GM12878 (cell line): ENCODE measurements at regions not wholly inside any gene's neighbourhood (a gene's known extent, or its start where the extent isn't known, plus 50 kb on each side); places are given as distances from the start of the nearest gene placed in this dataset.

ENCODE experiments used
- E2F4 ChIP-seq: IDR thresholded peaks from 2 replicates; pipeline ENCODE4 v1.6.1; 2012; ENCODE audit warnings: low read depth, low read length, improper control_type of control experiment
- FOXK2 ChIP-seq: fragments of 450-650 bp; IDR thresholded peaks from 2 replicates; pipeline ENCODE4 v1.6.1; 2017; ENCODE audit warnings: mild to moderate bottlenecking, moderate library complexity
- HDAC2 ChIP-seq: fragments of 200-600 bp; sonication (generic); IDR thresholded peaks from 2 replicates; pipeline ENCODE4 v1.6.1; 2017
- HDAC6 ChIP-seq: fragments of 200-600 bp; sonication (generic); IDR thresholded peaks from one replicate; pipeline ENCODE4 v1.8.0; 2017; ENCODE audit warnings: antibody characterized with exemption; ENCODE audit not compliant: unreplicated experiment
- MXI1 ChIP-seq: fragments of 150-350 bp; IDR thresholded peaks from 2 replicates; pipeline ENCODE4 v1.6.1; 2011; ENCODE audit warnings: low read depth, mild to moderate bottlenecking, inconsistent platforms, low read length, improper control_type of control experiment
- MYB ChIP-seq: fragments of 150-350 bp; IDR thresholded peaks from 2 replicates; pipeline ENCODE4 v1.6.1; 2014; ENCODE audit warnings: mild to moderate bottlenecking, low read depth, low read length, borderline replicate concordance
- SMC3 ChIP-seq: IDR thresholded peaks from 2 replicates; pipeline ENCODE4 v1.6.1; 2011; ENCODE audit warnings: low read length, improper control_type of control experiment, borderline replicate concordance
- STAT1 ChIP-seq: fragments of 450-650 bp; conservative IDR thresholded peaks from 2 replicates; pipeline ENCODE4 v1.6.1; 2014; ENCODE audit warnings: antibody characterized with exemption, mild to moderate bottlenecking
- ZBTB4 ChIP-seq: fragments of 450-650 bp; formaldehyde crosslinking; IDR thresholded peaks from 2 replicates; pipeline ENCODE4 v1.4.0; 2022; ENCODE audit warnings: mild to moderate bottlenecking, moderate library complexity
- ZNF622 ChIP-seq: fragments of 450-650 bp; IDR thresholded peaks from 2 replicates; pipeline ENCODE4 v1.6.1; 2017; ENCODE audit warnings: mild to moderate bottlenecking, inconsistent platforms
- ZZZ3 ChIP-seq: IDR thresholded peaks from 2 replicates; pipeline ENCODE4 v1.6.1; 2011; ENCODE audit warnings: low read depth; ENCODE audit not compliant: control insufficient read depth, insufficient read length
- TF ChIP-seq, protein P1 (sequence below): IDR thresholded peaks from 2 replicates; pipeline ENCODE4 v1.6.1; 2012; ENCODE audit warnings: improper control_type of control experiment, low read depth, low read length; ENCODE audit not compliant: insufficient replicate concordance
- TF ChIP-seq, protein P2 (sequence below): fragments of 450-650 bp; IDR thresholded peaks from 2 replicates; pipeline ENCODE4 v1.6.1; 2018; ENCODE audit warnings: borderline replicate concordance, mild to moderate bottlenecking; ENCODE audit not compliant: partially characterized antibody
- TF ChIP-seq, protein P3 (sequence below): IDR thresholded peaks from 2 replicates; pipeline ENCODE4 v1.6.1; 2011; ENCODE audit warnings: borderline replicate concordance, low read depth, mild to moderate bottlenecking, moderate library complexity, low read length; ENCODE audit not compliant: insufficient read depth, poor library complexity, severe bottlenecking

DNA sequence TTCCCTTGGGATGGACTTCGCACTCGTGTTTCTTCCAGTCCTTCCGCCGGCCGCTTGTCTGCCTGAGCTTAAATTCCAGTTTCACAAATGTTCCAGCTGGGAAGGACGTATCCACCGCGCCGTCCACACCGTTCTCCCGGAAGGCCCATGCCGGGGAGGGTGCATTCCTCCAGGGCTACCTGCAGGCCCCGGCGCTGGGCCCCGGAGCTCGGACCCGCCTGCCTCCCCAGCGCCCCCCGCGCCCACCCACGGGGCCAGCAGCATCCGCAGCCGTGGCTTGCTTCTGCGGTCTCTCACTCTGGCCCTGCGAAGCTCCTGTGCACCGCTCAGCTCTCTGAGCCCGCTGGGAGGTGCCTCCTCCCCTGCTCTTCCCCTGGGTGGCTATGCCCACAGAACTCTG, 2084.1 kb downstream of the TP53TG3F start (continued):
- TF ChIP-seq ZBTB4 (CRISPR knock-in tag) (no peak), HDAC2 (no peak), ZZZ3 (no peak), HDAC6 (no peak), MYB (no peak), ZNF622 (no peak), E2F4 (no peak), SMC3 (no peak), FOXK2 (no peak), STAT1 (no peak), MXI1 (no peak)
- TF ChIP-seq, protein P1, sequence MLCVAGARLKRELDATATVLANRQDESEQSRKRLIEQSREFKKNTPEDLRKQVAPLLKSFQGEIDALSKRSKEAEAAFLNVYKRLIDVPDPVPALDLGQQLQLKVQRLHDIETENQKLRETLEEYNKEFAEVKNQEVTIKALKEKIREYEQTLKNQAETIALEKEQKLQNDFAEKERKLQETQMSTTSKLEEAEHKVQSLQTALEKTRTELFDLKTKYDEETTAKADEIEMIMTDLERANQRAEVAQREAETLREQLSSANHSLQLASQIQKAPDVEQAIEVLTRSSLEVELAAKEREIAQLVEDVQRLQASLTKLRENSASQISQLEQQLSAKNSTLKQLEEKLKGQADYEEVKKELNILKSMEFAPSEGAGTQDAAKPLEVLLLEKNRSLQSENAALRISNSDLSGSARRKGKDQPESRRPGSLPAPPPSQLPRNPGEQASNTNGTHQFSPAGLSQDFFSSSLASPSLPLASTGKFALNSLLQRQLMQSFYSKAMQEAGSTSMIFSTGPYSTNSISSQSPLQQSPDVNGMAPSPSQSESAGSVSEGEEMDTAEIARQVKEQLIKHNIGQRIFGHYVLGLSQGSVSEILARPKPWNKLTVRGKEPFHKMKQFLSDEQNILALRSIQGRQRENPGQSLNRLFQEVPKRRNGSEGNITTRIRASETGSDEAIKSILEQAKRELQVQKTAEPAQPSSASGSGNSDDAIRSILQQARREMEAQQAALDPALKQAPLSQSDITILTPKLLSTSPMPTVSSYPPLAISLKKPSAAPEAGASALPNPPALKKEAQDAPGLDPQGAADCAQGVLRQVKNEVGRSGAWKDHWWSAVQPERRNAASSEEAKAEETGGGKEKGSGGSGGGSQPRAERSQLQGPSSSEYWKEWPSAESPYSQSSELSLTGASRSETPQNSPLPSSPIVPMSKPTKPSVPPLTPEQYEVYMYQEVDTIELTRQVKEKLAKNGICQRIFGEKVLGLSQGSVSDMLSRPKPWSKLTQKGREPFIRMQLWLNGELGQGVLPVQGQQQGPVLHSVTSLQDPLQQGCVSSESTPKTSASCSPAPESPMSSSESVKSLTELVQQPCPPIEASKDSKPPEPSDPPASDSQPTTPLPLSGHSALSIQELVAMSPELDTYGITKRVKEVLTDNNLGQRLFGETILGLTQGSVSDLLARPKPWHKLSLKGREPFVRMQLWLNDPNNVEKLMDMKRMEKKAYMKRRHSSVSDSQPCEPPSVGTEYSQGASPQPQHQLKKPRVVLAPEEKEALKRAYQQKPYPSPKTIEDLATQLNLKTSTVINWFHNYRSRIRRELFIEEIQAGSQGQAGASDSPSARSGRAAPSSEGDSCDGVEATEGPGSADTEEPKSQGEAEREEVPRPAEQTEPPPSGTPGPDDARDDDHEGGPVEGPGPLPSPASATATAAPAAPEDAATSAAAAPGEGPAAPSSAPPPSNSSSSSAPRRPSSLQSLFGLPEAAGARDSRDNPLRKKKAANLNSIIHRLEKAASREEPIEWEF = no peak
- TF ChIP-seq, protein P2, sequence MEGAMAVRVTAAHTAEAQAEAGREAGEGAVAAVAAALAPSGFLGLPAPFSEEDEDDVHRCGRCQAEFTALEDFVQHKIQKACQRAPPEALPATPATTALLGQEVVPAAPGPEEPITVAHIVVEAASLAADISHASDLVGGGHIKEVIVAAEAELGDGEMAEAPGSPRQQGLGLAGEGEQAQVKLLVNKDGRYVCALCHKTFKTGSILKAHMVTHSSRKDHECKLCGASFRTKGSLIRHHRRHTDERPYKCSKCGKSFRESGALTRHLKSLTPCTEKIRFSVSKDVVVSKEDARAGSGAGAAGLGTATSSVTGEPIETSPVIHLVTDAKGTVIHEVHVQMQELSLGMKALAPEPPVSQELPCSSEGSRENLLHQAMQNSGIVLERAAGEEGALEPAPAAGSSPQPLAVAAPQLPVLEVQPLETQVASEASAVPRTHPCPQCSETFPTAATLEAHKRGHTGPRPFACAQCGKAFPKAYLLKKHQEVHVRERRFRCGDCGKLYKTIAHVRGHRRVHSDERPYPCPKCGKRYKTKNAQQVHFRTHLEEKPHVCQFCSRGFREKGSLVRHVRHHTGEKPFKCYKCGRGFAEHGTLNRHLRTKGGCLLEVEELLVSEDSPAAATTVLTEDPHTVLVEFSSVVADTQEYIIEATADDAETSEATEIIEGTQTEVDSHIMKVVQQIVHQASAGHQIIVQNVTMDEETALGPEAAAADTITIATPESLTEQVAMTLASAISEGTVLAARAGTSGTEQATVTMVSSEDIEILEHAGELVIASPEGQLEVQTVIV = no peak
- TF ChIP-seq, protein P3, sequence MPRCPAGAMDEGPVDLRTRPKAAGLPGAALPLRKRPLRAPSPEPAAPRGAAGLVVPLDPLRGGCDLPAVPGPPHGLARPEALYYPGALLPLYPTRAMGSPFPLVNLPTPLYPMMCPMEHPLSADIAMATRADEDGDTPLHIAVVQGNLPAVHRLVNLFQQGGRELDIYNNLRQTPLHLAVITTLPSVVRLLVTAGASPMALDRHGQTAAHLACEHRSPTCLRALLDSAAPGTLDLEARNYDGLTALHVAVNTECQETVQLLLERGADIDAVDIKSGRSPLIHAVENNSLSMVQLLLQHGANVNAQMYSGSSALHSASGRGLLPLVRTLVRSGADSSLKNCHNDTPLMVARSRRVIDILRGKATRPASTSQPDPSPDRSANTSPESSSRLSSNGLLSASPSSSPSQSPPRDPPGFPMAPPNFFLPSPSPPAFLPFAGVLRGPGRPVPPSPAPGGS = no peak
